ENCODE measurements at regions not wholly inside any gene's neighbourhood (a gene's known extent, or its start where the extent isn't known, plus 50 kb on each side); places are given as distances from the start of the nearest gene placed in this dataset.

GRCh38 chr20:48531505-48531904 is 296.3 kb downstream of the PREX1 start:
- FAIRE-seq = no peak

GRCh38 chr20:48530957-48531356 is 296.8 kb downstream of the PREX1 start:
- ATAC-seq (no peak), DNase-seq (no peak), FAIRE-seq (no peak)
- Histone ChIP-seq H3K4me1 (no peaks in the 10 kb centered on the region), H3K27me3 (peaks cover 0 to 3% (median 0%) of the 10 kb centered on the region in 4 donors), H3K36me3 (no peaks in the 10 kb centered on the region), H3K9me3 (no peaks in the 10 kb centered on the region), H3K27ac (no peak overlapping the region), H3K4me3 (no peak overlapping the region)
- WGBS, 2 donors = 44 to 65% methylated on average over 5 of the region's 5 CpGs
- intact Hi-C loops (cut with DNase I) = no loop called here
- TF ChIP-seq, protein P1, sequence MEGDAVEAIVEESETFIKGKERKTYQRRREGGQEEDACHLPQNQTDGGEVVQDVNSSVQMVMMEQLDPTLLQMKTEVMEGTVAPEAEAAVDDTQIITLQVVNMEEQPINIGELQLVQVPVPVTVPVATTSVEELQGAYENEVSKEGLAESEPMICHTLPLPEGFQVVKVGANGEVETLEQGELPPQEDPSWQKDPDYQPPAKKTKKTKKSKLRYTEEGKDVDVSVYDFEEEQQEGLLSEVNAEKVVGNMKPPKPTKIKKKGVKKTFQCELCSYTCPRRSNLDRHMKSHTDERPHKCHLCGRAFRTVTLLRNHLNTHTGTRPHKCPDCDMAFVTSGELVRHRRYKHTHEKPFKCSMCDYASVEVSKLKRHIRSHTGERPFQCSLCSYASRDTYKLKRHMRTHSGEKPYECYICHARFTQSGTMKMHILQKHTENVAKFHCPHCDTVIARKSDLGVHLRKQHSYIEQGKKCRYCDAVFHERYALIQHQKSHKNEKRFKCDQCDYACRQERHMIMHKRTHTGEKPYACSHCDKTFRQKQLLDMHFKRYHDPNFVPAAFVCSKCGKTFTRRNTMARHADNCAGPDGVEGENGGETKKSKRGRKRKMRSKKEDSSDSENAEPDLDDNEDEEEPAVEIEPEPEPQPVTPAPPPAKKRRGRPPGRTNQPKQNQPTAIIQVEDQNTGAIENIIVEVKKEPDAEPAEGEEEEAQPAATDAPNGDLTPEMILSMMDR (IDR thresholded peaks at IDR 0.05) = no peak

More at GRCh38 chr20:48531505-48531904, 296.3 kb downstream of the PREX1 start:
- 51 to 63% methylated on average over 2 of the region's 2 CpGs for WGBS, 2 donors
- no peaks in the 10 kb centered on the region for H3K4me1 ChIP-seq
- TF ChIP-seq, protein P1 (IDR thresholded peaks at IDR 0.05) = no peak
- no peak overlapping the region for H3K4me3 ChIP-seq
- H3K27me3 ChIP-seq = peaks cover 0 to 3% (median 0%) of the 10 kb centered on the region in 4 donors
- H3K27ac ChIP-seq = no peak overlapping the region
- H3K9me3 ChIP-seq = no peaks in the 10 kb centered on the region
- ATAC-seq (no peak), DNase-seq (no peak)
- H3K36me3 ChIP-seq = no peaks in the 10 kb centered on the region
- intact Hi-C loops (cut with DNase I) = no loop called here

DNA sequence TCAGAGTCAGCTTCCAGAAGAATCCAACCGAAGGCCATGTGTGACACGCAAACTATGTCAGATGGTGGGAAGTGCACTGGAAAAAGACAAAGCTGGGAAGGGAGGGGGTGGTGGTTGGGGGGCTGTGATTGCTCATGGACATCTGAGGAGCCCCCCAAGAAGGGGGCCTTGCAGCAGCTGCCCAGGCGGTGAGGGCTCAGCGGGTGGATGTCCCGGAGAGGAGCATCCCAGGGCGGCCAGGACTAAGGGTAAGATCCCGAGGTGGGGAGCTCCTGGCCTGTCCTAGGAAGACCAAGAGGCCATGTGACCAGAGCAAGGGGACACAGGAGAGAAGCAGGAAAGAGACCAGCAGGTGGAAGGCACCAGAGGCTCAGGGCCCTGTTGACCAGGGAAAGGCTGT is 299.5 kb downstream of the PREX1 start:
- H3K27me3 ChIP-seq = peaks cover 0 to 3% (median 0%) of the 10 kb centered on the region in 4 donors
- no peaks in the 10 kb centered on the region for H3K4me1 ChIP-seq
- DNase-seq (no peak), FAIRE-seq (no peak), ATAC-seq (no peak)
- H3K4me3 ChIP-seq = no peak overlapping the region
- intact Hi-C loops (cut with DNase I) = no loop called here
- 78 to 81% methylated on average over 7 of the region's 7 CpGs for WGBS, 2 donors
- H3K36me3 ChIP-seq = no peaks in the 10 kb centered on the region
- TF ChIP-seq, protein P1 (IDR thresholded peaks at IDR 0.05) = no peak
- no peak overlapping the region for H3K27ac ChIP-seq
- no peaks in the 10 kb centered on the region for H3K9me3 ChIP-seq

DNA sequence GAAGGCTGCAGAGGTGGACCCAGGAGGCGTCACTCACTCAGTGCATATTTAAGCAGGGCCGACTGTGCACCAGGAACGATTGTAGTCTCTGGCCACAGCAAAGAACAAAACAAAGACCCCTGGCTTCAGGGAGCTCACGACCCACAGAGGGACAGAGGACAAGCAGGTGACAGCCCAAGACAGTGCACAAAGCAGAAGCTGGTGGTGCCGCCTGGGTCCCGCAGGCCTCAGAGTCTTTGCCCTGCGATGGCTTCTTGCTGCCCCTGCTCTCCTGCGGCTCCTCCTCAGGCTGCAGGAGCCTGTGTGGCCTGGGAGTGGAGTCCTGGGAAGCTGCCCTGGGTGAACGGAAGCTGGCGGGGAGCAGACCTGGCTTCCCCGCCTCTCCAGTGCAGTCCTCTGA is 300.0 kb downstream of the PREX1 start:
- no peak overlapping the region for H3K27ac ChIP-seq
- no peak overlapping the region for H3K4me3 ChIP-seq
- DNase-seq (no peak), FAIRE-seq (no peak), ATAC-seq (no peak)
- H3K27me3 ChIP-seq = peaks cover 0 to 3% (median 0%) of the 10 kb centered on the region in 4 donors
- no peaks in the 10 kb centered on the region for H3K9me3 ChIP-seq
- H3K36me3 ChIP-seq = no peaks in the 10 kb centered on the region
- WGBS, 2 donors = 49 to 66% methylated on average over 10 to 11 of the region's 11 CpGs
- no peaks in the 10 kb centered on the region for H3K4me1 ChIP-seq
- TF ChIP-seq, protein P1 (IDR thresholded peaks at IDR 0.05) = no peak
- intact Hi-C loops (cut with DNase I) = no loop called here

DNA sequence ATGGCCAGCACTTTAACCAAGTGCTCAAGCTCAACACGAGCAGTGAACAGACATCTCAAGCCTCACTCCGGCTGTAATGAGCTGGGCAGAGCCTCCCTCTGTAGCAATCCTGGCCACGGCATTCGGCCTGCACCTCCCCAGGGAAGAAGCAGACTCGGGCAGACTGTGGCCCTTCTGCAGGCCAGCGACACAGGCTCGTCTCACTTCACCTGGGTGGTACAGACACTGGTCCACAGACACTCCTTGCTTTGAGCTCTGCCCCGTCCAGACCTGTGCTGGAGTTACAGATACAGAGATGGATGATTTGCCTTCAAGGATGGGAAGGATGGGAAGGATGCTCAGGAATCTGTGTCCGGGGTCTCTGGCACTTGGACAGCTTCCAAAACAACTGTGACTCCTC is 300.9 kb downstream of the PREX1 start:
- ATAC-seq = no peak
- Histone ChIP-seq H3K4me3 (no peak overlapping the region), H3K36me3 (no peaks in the 10 kb centered on the region), H3K4me1 (no peaks in the 10 kb centered on the region), H3K27ac (no peak overlapping the region), H3K27me3 (peaks cover 0 to 3% (median 0%) of the 10 kb centered on the region in 4 donors), H3K9me3 (no peaks in the 10 kb centered on the region)
- 46 to 56% methylated on average over 9 of the region's 9 CpGs for WGBS, 2 donors
- DNase-seq = no peak
- TF ChIP-seq, protein P1 (IDR thresholded peaks at IDR 0.05) = no peak
- FAIRE-seq = no peak
- intact Hi-C loops (cut with DNase I) = no loop called here
